BE2C (cell line): ENCODE measurements at regions not wholly inside any gene's neighbourhood (a gene's known extent, or its start where the extent isn't known, plus 50 kb on each side); places are given as distances from the start of the nearest gene placed in this dataset.
A peak's percentile ranks its signal among the peaks of the same experiment; 100 is the strongest.

Experiments
- DNase-seq: peaks from one replicate; pipeline ENCODE4 v3.0.0-alpha.2; 2020
- H3K27me3 ChIP-seq: fragments of 250-450 bp; sonication (Bioruptor Pico); 2 replicates; pipeline ENCODE4 v1.5.1; 2020; ENCODE audit warnings: mild to moderate bottlenecking
- H3K36me3 ChIP-seq: fragments of 250-450 bp; sonication (Bioruptor Pico); 2 replicates; pipeline ENCODE4 v1.5.1; 2020; ENCODE audit warnings: mild to moderate bottlenecking
- H3K4me1 ChIP-seq: fragments of 250-450 bp; sonication (Bioruptor Pico); 2 replicates; pipeline ENCODE4 v1.5.1; 2020
- H3K4me3 ChIP-seq: 2 replicates; pipeline ENCODE4 v1.5.1; 2011; ENCODE audit warnings: low read depth, low read length
- H3K9me3 ChIP-seq: fragments of 250-450 bp; sonication (Bioruptor Pico); 2 replicates; pipeline ENCODE4 v1.5.1; 2020
- CTCF ChIP-seq: IDR thresholded peaks from 2 replicates; pipeline ENCODE4 v1.5.1; 2012; ENCODE audit warnings: mild to moderate bottlenecking, low read depth, low read length

- Histone ChIP-seq H3K36me3 (no peaks in the 10 kb centered on the region), H3K9me3 (no peaks in the 10 kb centered on the region), H3K4me3 (no peak overlapping the region), H3K27me3 (no peaks in the 10 kb centered on the region), H3K4me1 (no peaks in the 10 kb centered on the region)
- no peak for TF ChIP-seq CTCF
- DNase-seq: no peak
Observed at GRCh38 chr15:92272106-92272505, 121.6 kb upstream of the ST8SIA2 start.

GRCh38 chr15:92273286-92273685 lies 120.4 kb upstream of the ST8SIA2 start:
- H3K4me3 ChIP-seq: no peak overlapping the region
- no peaks in the 10 kb centered on the region for H3K36me3 ChIP-seq
- no peak for TF ChIP-seq CTCF
- no peak for DNase-seq
- H3K4me1 ChIP-seq: no peaks in the 10 kb centered on the region
- H3K9me3 ChIP-seq: no peaks in the 10 kb centered on the region
- no peaks in the 10 kb centered on the region for H3K27me3 ChIP-seq

- Histone ChIP-seq H3K4me3 (no peak overlapping the region), H3K9me3 (no peaks in the 10 kb centered on the region), H3K27me3 (no peaks in the 10 kb centered on the region), H3K36me3 (no peaks in the 10 kb centered on the region), H3K4me1 (no peaks in the 10 kb centered on the region)
- no peak for TF ChIP-seq CTCF
- peak; percentile 25 for DNase-seq
Observed at GRCh38 chr15:92273723-92274122, 120.0 kb upstream of the ST8SIA2 start.

- H3K27me3 ChIP-seq: no peaks in the 10 kb centered on the region
Observed at GRCh38 chr15:92277776-92278175, 115.9 kb upstream of the ST8SIA2 start.

GRCh38 chr15:92283813-92284212 lies 109.9 kb upstream of the ST8SIA2 start:
- Histone ChIP-seq H3K36me3 (no peaks in the 10 kb centered on the region), H3K9me3 (no peaks in the 10 kb centered on the region), H3K4me1 (no peaks in the 10 kb centered on the region), H3K27me3 (no peaks in the 10 kb centered on the region; the same call in 1 of the 2 replicates), H3K4me3 (no peak overlapping the region)
- no peak for TF ChIP-seq CTCF
- no peak for DNase-seq

More at GRCh38 chr15:92277776-92278175, 115.9 kb upstream of the ST8SIA2 start:
- peak; percentile 26 for DNase-seq
- TF ChIP-seq CTCF: peak; percentile 52
- no peak overlapping the region for H3K4me3 ChIP-seq
- no peaks in the 10 kb centered on the region for H3K4me1 ChIP-seq
- H3K36me3 ChIP-seq: no peaks in the 10 kb centered on the region
- H3K9me3 ChIP-seq: no peaks in the 10 kb centered on the region

- Histone ChIP-seq H3K9me3 (no peaks in the 10 kb centered on the region), H3K36me3 (no peaks in the 10 kb centered on the region), H3K27me3 (peaks cover 18% of the 10 kb centered on the region), H3K4me3 (no peak overlapping the region), H3K4me1 (no peaks in the 10 kb centered on the region)
- no peak for DNase-seq
- no peak for TF ChIP-seq CTCF
Observed at GRCh38 chr15:92288755-92289154, 104.9 kb upstream of the ST8SIA2 start.
